Fibroblast of upper back skin (primary cell): ENCODE measurements at regions not wholly inside any gene's neighbourhood (a gene's known extent, or its start where the extent isn't known, plus 50 kb on each side); places are given as distances from the start of the nearest gene placed in this dataset.

Experiments
- DNase-seq: peaks from one replicate; pipeline ENCODE4 v3.0.0-alpha.2; 2013

GRCh38 chr2:104046466-104046865 is 807.4 kb upstream of the POU3F3 start:
- DNase-seq = no peak

- DNase-seq = no peak
Measured at GRCh38 chr2:104047516-104047915, 806.4 kb upstream of the POU3F3 start.

- DNase-seq = no peak
Measured at GRCh38 chr2:104049438-104049837, 804.5 kb upstream of the POU3F3 start.

GRCh38 chr2:104049981-104050380 is 803.9 kb upstream of the POU3F3 start:
- no peak for DNase-seq

GRCh38 chr2:104050656-104051242 is 803.2 kb upstream of the POU3F3 start:
- DNase-seq = no peak

GRCh38 chr2:104051766-104052165 is 802.1 kb upstream of the POU3F3 start:
- no peak for DNase-seq

DNA sequence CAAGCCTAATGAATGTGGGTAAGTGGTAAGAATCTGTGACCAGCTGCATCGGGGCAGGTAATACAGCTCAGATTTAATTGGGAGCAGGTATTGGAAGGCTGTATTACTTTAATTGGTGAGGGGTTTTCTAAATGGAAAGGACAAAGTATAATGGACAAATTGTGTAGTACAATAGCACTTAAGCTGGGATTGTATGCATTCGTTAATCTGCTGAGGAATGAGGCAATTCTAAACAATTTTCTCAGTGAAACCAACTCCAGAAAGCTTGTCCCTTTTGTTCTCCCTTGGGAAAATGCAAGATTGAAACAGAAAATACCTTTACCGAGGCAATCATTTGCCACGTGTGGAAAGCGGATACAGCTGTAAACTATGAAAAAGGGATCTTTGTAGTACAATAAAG is 801.6 kb upstream of the POU3F3 start:
- no peak for DNase-seq

DNA sequence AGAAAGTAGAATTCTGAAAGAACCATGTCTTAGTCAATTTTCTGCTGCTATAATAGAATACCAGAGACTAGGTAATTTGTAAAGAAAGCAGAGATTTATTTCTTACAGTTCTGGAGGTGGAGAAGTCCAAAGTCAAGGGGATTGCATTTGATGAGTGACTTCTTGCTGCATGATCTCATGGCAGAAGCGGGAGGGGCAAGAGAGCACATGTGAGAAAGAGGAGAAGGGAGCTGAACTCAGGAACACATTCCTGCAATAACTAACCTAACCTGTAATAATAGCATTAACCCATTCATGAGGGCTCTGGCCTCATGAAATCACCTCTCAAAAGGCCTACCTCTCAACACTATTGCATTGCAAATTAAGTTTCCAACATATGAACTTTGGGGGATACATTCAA is 797.5 kb upstream of the POU3F3 start:
- no peak for DNase-seq

- DNase-seq = no peak
Measured at GRCh38 chr2:104068665-104069064, 785.2 kb upstream of the POU3F3 start.

DNA sequence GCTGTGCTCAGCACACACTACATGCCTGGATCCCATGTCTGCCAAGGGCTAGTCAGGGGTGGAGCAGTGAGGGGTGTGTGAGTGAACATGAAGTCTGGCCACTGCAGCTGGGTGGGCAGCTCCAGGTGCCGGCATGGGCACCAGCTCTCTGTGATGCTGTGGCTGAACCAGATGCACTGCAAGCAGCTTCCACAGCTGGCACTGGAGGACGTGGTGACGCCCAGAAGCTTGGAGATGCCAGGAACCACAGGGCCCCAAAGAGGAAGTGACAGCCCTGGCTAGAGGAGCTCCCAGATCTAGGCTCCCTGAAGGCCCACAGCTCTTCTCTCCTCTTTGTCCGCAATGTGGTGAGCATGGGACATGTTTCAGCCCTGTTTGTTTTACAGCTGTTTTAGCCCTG is 776.3 kb upstream of the POU3F3 start:
- no peak for DNase-seq

GRCh38 chr2:104078431-104079157 is 775.3 kb upstream of the POU3F3 start:
- no peak for DNase-seq

DNA sequence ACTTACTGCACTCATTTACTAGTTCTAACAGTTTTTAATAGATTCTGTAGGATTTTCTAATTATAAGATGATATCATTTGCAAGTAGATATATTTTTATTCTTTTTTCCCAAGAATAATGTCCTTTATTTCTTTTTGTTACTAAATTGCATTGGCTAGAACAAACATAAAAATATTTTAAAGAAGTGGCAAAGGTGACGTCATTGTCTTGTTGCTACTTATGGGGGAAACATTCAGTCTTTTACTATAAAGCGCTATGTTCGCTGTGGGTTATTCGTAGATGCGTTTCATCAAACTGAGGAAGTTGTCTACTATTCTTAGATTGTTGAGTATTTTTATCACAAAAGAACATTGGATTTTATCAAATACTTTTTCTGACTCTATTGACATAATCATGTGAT is 765.2 kb upstream of the POU3F3 start:
- no peak for DNase-seq

DNA sequence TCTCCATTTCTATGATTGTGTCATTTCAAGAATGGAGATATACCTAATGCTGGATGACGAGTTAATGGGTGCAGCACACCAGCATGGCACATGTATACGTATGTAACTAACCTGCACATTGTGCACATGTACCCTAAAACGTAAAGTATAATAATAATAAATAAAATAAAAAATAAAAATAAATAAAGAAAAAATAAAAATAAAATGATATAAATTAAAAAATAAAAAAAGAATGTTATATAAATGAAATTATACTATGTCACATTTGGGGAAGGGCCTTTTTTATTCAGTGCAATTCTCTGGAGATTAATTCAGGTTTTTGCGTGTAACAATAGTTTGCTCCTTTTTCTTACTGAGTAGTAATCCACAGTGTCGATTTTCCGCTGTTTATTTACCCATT is 763.5 kb upstream of the POU3F3 start:
- DNase-seq = no peak

- DNase-seq = no peak
Measured at GRCh38 chr2:104091894-104092293, 762.0 kb upstream of the POU3F3 start.

DNA sequence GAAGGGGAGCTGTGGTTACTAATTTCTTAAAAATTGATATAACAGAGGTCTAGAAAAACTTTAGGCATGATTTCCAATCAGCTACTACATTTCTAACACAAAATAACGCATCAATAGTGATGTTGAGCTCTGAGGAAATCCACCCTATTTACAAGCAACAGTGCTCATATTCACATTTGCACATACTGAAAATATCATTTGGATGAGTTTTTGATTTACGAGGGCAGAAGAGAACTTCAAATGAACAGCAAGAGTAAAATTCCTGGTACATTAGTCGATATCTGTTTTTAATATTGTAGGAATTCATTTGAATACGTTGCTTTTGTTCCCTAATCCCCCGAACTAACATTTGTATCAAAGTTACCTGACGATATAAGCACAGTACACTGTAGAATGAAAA is 761.0 kb upstream of the POU3F3 start:
- peak; percentile 25 for DNase-seq

DNA sequence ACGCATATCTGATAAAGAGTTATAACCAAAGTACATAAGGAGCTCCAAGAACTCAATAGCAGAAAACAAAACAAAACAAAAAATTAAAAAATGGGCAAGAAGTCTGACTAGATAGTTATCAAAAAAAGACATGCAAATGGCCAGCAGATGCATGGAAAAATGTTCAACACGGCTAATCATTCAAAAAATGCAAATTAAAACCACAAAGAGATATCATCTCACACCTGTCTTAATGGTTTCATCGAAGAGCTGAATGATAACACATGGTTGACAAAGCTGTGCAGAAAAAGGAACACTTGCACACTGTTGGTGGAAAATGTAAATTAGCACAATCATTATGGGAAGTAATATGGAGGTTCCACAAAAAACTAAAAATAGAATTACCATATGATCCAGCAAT is 751.3 kb upstream of the POU3F3 start:
- DNase-seq = no peak

GRCh38 chr2:104109356-104109755 is 744.6 kb upstream of the POU3F3 start:
- no peak for DNase-seq

DNA sequence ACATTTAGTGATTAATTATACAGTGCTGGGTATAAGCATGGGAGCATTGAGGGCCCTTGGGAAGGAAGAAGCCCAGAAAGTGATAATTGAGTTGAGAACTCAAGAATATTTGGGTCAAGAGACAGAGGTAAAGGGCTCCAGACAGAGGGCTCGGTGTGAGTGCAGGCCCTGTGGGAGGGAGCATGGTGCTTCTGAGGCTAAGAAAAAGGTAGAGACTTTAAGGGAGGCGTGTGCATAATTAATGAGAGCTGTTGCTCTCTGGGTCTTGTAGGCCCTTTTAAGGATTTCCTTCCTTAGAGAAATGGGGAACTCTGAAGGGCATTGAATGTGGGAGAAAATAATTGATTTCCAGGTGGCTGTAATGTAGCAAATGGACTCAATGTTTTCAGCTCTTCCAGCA is 735.0 kb upstream of the POU3F3 start:
- DNase-seq = no peak

DNA sequence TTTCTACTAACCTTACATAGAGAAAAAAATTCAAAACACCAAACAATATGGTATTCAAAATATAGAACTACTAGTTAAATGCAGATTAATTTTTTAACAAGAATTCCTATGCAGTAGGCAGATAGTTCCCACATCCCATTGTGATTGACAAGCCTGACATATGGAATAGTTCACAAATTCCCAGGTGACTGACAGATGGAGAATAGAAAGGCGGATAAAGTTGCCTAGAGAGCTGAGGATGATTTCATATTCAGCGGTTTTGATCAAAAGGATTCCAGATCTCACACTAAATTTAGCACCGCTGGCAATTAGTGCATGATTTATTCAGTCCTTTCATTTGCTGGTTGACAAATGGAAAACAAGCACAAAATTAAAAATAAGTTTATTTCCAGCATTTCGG is 733.7 kb upstream of the POU3F3 start:
- no peak for DNase-seq

GRCh38 chr2:104125096-104125495 is 728.8 kb upstream of the POU3F3 start:
- DNase-seq = no peak

- no peak for DNase-seq
Measured at GRCh38 chr2:104127049-104127770, 726.7 kb upstream of the POU3F3 start.

GRCh38 chr2:104140361-104140760 is 713.6 kb upstream of the POU3F3 start:
- DNase-seq = no peak

- DNase-seq = no peak
Measured at GRCh38 chr2:104158191-104158590, 695.7 kb upstream of the POU3F3 start.

GRCh38 chr2:104163611-104164130 is 690.2 kb upstream of the POU3F3 start:
- DNase-seq = no peak
